ENCODE measurements at regions not wholly inside any gene's neighbourhood (a gene's known extent, or its start where the extent isn't known, plus 50 kb on each side); places are given as distances from the start of the nearest gene placed in this dataset.
"Not testable (repeated sequence)": the region's sequence is repeated elsewhere in the genome, so short reads cannot be mapped to it uniquely, and the experiment has no call there.

DNA sequence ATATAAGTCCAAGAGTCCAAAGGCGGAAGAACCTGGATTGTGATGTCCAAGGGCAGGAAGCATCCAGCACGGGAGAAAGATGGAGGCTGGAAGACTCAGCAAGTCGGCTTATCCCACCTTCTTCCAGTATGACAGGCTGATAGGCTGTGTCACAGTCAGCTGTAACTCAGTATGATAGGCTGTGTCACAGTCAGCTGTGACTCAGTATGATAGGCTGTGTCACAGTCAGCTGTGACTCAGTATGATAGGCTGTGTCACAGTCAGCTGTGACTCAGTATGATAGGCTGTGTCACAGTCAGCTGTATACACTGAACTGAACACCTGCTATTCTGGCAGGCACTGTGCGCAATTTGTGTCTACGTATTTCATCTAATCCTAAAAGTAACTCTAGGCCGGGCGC lies 271.9 kb downstream of the LRATD1 start:
- H4K91ac ChIP-seq (replicated peaks; ENCODE audit: insufficient read length, low read length); POLR2A ChIA-PET (ENCODE audit: partially characterized antibody); H3K23me2 ChIP-seq (ENCODE audit: low read depth, low read length); H2AK5ac ChIP-seq (ENCODE audit: low read depth, low read length); H3K9ac ChIP-seq (replicated peaks in 1 of 4; ENCODE audit: extremely low read depth in 1 of 4, low read depth in 3 of 4, low read length in 3 of 4); FAIRE-seq; H4K20me1 ChIP-seq (replicated peaks in 1 of 2; ENCODE audit: control insufficient read depth in 1 of 2, insufficient read depth in 2 of 2, low read length in 2 of 2); H2BK12ac ChIP-seq (ENCODE audit: low read depth, low read length); H3K79me1 ChIP-seq (ENCODE audit: low read depth, low read length); H3K4me1 ChIP-seq (replicated peaks in 1 of 4; ENCODE audit: control insufficient read depth in 3 of 4, insufficient read depth in 4 of 4, low read length in 3 of 4); H3K36me3 ChIP-seq (ENCODE audit: control insufficient read depth in 2 of 4, insufficient read depth in 4 of 4, low read length in 3 of 4); H2BK20ac ChIP-seq (ENCODE audit: low read length); H3K79me2 ChIP-seq (ENCODE audit: control insufficient read depth in 1 of 2, insufficient read depth in 2 of 2, low read length in 2 of 2); H2AFZ ChIP-seq (ENCODE audit: low read length); H2BK120ac ChIP-seq (replicated peaks; ENCODE audit: low read depth, low read length); H4K5ac ChIP-seq (ENCODE audit: insufficient read length, low read depth, low read length); H3K23ac ChIP-seq (ENCODE audit: insufficient read length); H3K56ac ChIP-seq (replicated peaks; ENCODE audit: insufficient read length, low read depth, low read length); H3K27ac ChIP-seq (ENCODE audit: low read depth, low read length); DNase-seq (ENCODE audit: low read depth in 1 of 2, low spot score in 2 of 2); H3K4me2 ChIP-seq (ENCODE audit: insufficient read depth in 1 of 2, low read depth in 2 of 2, low read length in 2 of 2); H3K9me3 ChIP-seq (ENCODE audit: insufficient read depth in 2 of 2, low read depth in 1 of 2, low read length in 1 of 2); H3K14ac ChIP-seq (ENCODE audit: insufficient read length); H2BK15ac ChIP-seq (ENCODE audit: low read length); H3K4ac ChIP-seq (replicated peaks; ENCODE audit: insufficient read length, low read depth, low read length); H3K18ac ChIP-seq (ENCODE audit: extremely low read depth, low read length); H4K8ac ChIP-seq (ENCODE audit: extremely low read depth, insufficient read depth, low read length); H3K4me3 ChIP-seq (ENCODE audit: extremely low read depth in 1 of 4, insufficient read depth in 2 of 4, low read depth in 3 of 4, low read length in 4 of 4); H2BK5ac ChIP-seq (ENCODE audit: low read depth, low read length); H3K27me3 ChIP-seq (replicated peaks in 1 of 4; ENCODE audit: control insufficient read depth in 3 of 4, extremely low read depth in 1 of 4, insufficient read depth in 3 of 4, low read length in 3 of 4): not testable (repeated sequence)
- WGBS, 2 experiments (ENCODE audit: extremely low coverage in 1 of 2, insufficient coverage in 1 of 2, insufficient read length in 1 of 2, insufficient replicate concordance in 2 of 2, low coverage in 1 of 2, low lambda C conversion rate in 2 of 2, missing lambda C conversion rate in 1 of 2): 92% methylated on average over 7 of the region's 7 CpGs; no CpG with 5 or more reads in 1 of the 2 experiments
- CTCF ChIA-PET (ENCODE audit: partially characterized antibody): interaction anchor here (0.6 to 3.2 kb wide), 43 partner anchors 9 to 1474 kb away, joined by 3 to 52 read pairs (median 4); no protein-coding TSS in a partner anchor
